GM12874 (cell line): ENCODE measurements at regions not wholly inside any gene's neighbourhood (a gene's known extent, or its start where the extent isn't known, plus 50 kb on each side); places are given as distances from the start of the nearest gene placed in this dataset.

Experiments
- TF ChIP-seq, protein P1 (sequence below): IDR thresholded peaks from 2 replicates; pipeline ENCODE4 v1.5.1; 2011; ENCODE audit warnings: low read depth, mild to moderate bottlenecking, control low read depth, low read length, moderate library complexity; ENCODE audit not compliant: insufficient read depth

DNA sequence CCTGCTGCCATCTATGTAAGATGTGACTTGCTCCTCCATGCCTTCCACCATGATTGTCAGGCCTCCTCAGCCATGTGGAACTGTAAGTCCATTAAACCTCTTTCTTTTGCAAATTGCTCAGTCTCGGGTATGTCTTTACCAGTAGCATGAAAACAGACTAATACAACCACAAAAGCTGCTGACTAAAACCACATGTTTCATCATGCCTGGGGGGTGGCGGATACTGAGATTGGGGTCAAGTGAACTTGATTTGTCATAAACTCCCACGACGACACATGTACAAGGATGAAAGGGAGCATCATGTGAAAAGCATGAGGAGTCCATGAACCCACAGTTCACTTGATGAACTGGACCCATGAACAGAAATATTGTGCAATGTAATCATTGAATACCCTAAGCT is 134.9 kb upstream of the ANK3 start:
- TF ChIP-seq, protein P1, sequence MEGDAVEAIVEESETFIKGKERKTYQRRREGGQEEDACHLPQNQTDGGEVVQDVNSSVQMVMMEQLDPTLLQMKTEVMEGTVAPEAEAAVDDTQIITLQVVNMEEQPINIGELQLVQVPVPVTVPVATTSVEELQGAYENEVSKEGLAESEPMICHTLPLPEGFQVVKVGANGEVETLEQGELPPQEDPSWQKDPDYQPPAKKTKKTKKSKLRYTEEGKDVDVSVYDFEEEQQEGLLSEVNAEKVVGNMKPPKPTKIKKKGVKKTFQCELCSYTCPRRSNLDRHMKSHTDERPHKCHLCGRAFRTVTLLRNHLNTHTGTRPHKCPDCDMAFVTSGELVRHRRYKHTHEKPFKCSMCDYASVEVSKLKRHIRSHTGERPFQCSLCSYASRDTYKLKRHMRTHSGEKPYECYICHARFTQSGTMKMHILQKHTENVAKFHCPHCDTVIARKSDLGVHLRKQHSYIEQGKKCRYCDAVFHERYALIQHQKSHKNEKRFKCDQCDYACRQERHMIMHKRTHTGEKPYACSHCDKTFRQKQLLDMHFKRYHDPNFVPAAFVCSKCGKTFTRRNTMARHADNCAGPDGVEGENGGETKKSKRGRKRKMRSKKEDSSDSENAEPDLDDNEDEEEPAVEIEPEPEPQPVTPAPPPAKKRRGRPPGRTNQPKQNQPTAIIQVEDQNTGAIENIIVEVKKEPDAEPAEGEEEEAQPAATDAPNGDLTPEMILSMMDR = no peak

DNA sequence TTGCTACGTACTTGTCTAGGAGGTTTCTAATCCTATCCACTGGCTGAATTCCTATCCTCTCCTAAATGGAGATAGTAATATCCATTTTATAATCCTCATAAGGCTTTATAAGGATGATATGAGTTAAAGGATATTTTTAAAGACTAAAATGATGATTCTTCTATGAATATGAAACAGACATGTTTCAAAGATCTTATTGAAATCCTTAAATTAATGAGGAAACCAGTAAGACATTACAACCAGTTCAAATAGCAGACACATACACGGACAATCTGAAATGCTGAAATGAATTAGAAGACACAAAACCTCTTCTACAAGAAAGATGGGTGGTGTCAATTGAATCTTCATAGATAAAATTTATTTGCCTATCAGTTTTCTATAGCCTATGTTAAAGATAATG is 132.9 kb upstream of the ANK3 start:
- TF ChIP-seq, protein P1 = no peak

DNA sequence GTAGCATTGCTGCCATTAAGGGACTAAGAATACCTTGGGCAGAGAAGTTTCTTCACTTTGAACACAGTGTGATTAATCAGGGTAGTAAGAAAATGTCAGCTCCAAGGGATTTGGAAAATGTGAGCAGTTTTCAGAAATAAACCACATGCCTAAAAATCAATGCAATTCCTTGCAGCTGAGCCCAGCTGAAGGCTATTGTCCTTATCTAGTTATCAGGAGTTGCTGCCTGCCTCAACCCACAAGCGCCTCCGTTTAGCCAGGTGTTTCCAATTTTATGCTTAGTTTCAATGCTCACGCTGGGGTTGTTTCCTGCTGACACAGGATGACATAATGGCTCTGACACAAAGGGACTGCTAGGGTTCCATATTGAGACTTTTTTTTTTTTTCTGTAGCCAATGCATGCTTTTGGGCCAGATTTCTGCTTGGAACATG is 132.3 kb upstream of the ANK3 start:
- TF ChIP-seq, protein P1 = no peak

DNA sequence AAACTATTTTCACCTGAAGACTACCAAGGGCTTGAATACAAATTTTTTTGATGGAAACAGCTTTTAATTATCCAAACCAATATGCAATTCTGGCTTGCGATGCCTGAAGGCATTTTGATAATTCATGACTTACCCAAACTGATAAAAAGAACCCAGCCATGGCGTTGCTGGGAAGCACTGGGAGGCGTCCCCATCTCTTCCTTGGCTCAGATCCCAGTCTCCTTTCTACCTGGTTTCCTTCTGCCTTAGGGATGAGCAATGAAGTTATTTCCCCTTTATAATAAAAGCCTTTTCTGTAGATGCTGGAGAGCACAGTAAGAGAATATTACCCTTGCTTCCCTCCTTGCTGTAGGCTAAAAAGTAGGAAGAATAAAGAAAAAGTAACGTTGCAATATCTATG is 129.1 kb upstream of the ANK3 start:
- TF ChIP-seq, protein P1 = no peak

DNA sequence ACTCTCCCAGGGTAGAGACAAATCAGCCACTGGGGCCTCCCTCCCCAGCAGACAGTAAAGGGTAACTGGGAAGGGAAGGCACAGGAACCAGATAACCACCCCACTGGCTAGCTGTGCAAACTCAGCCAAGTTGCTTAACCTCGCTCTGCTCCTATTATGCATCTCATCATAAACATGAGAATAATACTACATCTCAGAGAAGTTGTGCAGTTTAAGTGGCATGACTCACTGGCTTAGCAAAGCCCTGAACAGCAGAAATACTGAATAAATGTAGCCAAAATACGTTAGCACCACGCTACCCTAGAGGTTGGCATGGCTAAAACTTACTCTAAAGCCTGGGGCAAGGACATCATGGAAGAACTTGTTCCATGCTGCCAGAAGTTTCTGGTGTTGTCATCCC is 128.1 kb upstream of the ANK3 start:
- TF ChIP-seq, protein P1 = no peak

DNA sequence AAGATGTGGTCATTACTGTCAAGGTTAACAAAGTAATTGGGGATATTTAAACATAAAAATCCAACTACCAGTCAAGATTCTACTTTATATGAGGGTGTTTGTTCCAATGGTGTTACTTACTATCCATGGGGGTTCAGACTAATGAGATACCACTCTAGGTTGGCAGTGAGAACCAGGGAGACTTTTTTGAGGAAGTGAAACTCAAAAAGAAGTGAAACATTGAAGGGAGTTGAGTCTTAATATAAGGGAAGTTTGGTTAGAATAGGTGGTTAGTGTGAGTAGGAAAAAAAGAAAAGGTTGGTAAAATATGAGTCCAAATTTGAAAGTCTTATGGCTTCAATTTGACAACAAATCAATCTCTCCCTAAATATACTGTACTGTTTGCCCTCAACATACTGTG is 123.6 kb upstream of the ANK3 start:
- TF ChIP-seq, protein P1 = no peak

DNA sequence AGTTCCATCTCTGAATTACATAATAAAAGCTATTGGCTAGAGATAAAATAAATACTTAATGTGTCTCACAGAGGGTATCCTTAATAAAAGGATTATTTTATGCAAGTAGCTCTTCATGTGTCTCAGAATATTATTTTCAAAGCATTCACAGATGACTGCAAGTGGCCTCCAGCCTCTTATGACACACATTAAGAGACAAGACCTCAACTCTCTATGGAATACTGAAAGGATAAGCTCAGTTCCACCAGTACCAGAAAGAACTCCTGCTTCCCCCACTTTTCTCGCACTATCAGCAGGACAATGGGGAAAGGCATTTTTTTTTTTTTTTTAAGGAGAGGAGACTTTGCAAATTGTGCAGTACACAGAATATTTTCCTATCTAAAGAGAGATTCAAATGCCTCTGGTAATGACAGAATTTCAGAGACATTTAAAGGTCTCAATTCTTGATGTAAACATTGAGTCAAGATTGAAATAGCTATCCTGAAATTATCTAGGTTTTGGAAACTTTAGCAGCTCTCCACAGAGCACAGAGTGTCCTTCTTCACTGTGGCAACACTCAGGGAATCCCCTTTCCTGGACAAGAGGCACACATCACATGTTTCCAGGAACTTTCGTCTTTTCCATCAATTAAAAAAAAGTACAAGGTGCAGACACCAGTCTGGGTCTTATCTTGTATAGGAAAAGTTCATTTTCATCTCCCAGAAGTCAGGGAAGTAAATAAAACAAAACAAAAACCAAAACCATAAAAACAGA is 122.0 kb upstream of the ANK3 start:
- TF ChIP-seq, protein P1 = no peak
